Panc1 (cell line): ENCODE measurements at regions not wholly inside any gene's neighbourhood (a gene's known extent, or its start where the extent isn't known, plus 50 kb on each side); places are given as distances from the start of the nearest gene placed in this dataset.

Experiments used
- ATAC-seq: fragments of 200-7000 bp; cut with Tn5 transposase; 2 replicates; pipeline ENCODE4 v1.9.1; 2020; ENCODE audit warnings: mild to moderate bottlenecking, moderate library complexity
- BruUV-seq: library from RNA; stranded (reverse); fragments of 400-500 nt; replicated peaks from 2 replicates; lab custom pipeline; 2021; lab: Mats Ljungman, UMichigan
- CTCF ChIA-PET: fragments of 300-600 bp; sonication (Branson Sonifier 250); formaldehyde crosslinking; loops from one replicate; lab custom pipeline; 2022; ENCODE audit warnings: antibody characterized with exemption; lab: Charles Lee
- POLR2A ChIA-PET: fragments of 300-600 bp; sonication (Branson Sonifier 250); formaldehyde crosslinking; loops from one replicate; lab custom pipeline; 2022; ENCODE audit warnings: antibody characterized with exemption; lab: Charles Lee
- DNase-seq: peaks from one replicate; pipeline ENCODE4 v3.0.0-alpha.2; 2010; ENCODE audit warnings: low read depth, low spot score
- H3K27ac ChIP-seq: 2 replicates; pipeline ENCODE4 v1.5.1; 2011; ENCODE audit warnings: mild to moderate bottlenecking, low read length, inconsistent platforms
- H3K27me3 ChIP-seq: fragments of 200-500 bp; sonication (Bioruptor generic); 2 replicates; pipeline ENCODE4 v1.6.0; 2014; ENCODE audit warnings: low read length, inconsistent platforms; ENCODE audit not compliant: control insufficient read depth, insufficient read depth
- H3K36me3 ChIP-seq: fragments of 200-500 bp; sonication (Bioruptor generic); 2 replicates; pipeline ENCODE4 v1.5.1; 2014; ENCODE audit warnings: inconsistent platforms, mild to moderate bottlenecking, low read length, moderate library complexity; ENCODE audit not compliant: control insufficient read depth, insufficient read depth
- H3K4me1 ChIP-seq: 2 replicates; pipeline ENCODE4 v1.5.1; 2011; ENCODE audit warnings: inconsistent platforms, mild to moderate bottlenecking, low read length, moderate library complexity; ENCODE audit not compliant: control insufficient read depth, insufficient read depth
- H3K4me3 ChIP-seq, 2 experiments: 2 replicates each; pipeline ENCODE4 v1.5.1; 2011 to 2012; ENCODE audit warnings: low read depth in 2 of 2, low read length in 2 of 2, mild to moderate bottlenecking in 2 of 2, inconsistent platforms in 1 of 2, moderate library complexity in 1 of 2
- H3K9me3 ChIP-seq: fragments of 200-500 bp; sonication (Bioruptor generic); 2 replicates; pipeline ENCODE4 v1.5.1; 2014; ENCODE audit warnings: low read depth, mild to moderate bottlenecking, inconsistent platforms, low read length, moderate library complexity; ENCODE audit not compliant: control insufficient read depth, insufficient read depth
- CTCF ChIP-seq: fragments of 450-650 bp; IDR thresholded peaks from 2 replicates; pipeline ENCODE4 v1.5.1; 2017; ENCODE audit warnings: mild to moderate bottlenecking
- POLR2AphosphoS5 ChIP-seq: IDR thresholded peaks from 2 replicates; pipeline ENCODE4 v1.6.1; 2012; ENCODE audit warnings: mild to moderate bottlenecking, low read depth, low read length, moderate library complexity
- REST ChIP-seq, 2 experiments: IDR thresholded peaks; 2 replicates each; pipeline ENCODE4 v1.6.1; 2011 to 2012; ENCODE audit warnings: low read depth in 2 of 2, control low read depth in 1 of 2, low read length in 1 of 2, mild to moderate bottlenecking in 1 of 2, moderate library complexity in 1 of 2; ENCODE audit not compliant: insufficient read depth in 1 of 2
- SIN3A ChIP-seq: IDR thresholded peaks from 2 replicates; pipeline ENCODE4 v1.6.1; 2012; ENCODE audit warnings: low read depth, mild to moderate bottlenecking, low read length, moderate library complexity, borderline replicate concordance; ENCODE audit not compliant: insufficient read depth
- TCF7L2 ChIP-seq: IDR thresholded peaks from 2 replicates; pipeline ENCODE4 v1.6.1; 2011; ENCODE audit warnings: mild to moderate bottlenecking, low read depth, low read length, inconsistent platforms
- in situ Hi-C: cut with HindIII; loops from 2 replicates; pipeline ENCODE4 v1.10.0; 2016; ENCODE audit warnings: low sequenced_read_pairs, low pct_unique_long_range_greater_than_20kb
- intact Hi-C: fragments of 100-400 bp; cut with micrococcal nuclease; formaldehyde crosslinking; loops from one replicate; pipeline ENCODE4 v1.10.0; 2022; ENCODE audit not compliant: unreplicated experiment

- no peaks in the 10 kb centered on the region for H3K9me3 ChIP-seq
- in situ Hi-C loops = no loop called here
- CTCF ChIA-PET = no interaction called here
- ATAC-seq (no peak), DNase-seq (no peak)
- H3K36me3 ChIP-seq = no peaks in the 10 kb centered on the region
- no peak for TF ChIP-seq CTCF
- TF ChIP-seq POLR2AphosphoS5 = no peak
- no peak for TF ChIP-seq TCF7L2
- TF ChIP-seq REST (IDR thresholded peaks at IDR 0.05; ENCODE audit: insufficient read depth in 1 of 2, low read depth in 2 of 2, low read length in 1 of 2) = no peak
- TF ChIP-seq SIN3A = no peak
- H3K4me1 ChIP-seq = no peaks in the 10 kb centered on the region
- H3K27ac ChIP-seq = no peak overlapping the region
- POLR2A ChIA-PET = no interaction called here
- H3K27me3 ChIP-seq = no peaks in the 10 kb centered on the region
- no peak overlapping the region for H3K4me3 ChIP-seq
- intact Hi-C loops = no loop called here
- BruUV-seq = no TSS peak
Measured at GRCh38 chr9:108662091-108662875, 193.5 kb downstream of the ACTL7B start.

- Histone ChIP-seq H3K27ac (no peak overlapping the region), H3K27me3 (no peaks in the 10 kb centered on the region), H3K4me3 (no peak overlapping the region), H3K9me3 (no peaks in the 10 kb centered on the region), H3K36me3 (no peaks in the 10 kb centered on the region), H3K4me1 (no peaks in the 10 kb centered on the region)
- in situ Hi-C loops = no loop called here
- BruUV-seq = no TSS peak
- CTCF ChIA-PET = no interaction called here
- POLR2A ChIA-PET = no interaction called here
- DNase-seq (no peak), ATAC-seq (no peak)
- intact Hi-C loops = no loop called here
- TF ChIP-seq CTCF (no peak), SIN3A (no peak), POLR2AphosphoS5 (no peak), TCF7L2 (no peak), REST (IDR thresholded peaks at IDR 0.05; ENCODE audit: insufficient read depth in 1 of 2, low read depth in 2 of 2, low read length in 1 of 2) (no peak)
Measured at GRCh38 chr9:108656566-108656965, 199.2 kb downstream of the ACTL7B start.
